ENCODE measurements at regions not wholly inside any gene's neighbourhood (a gene's known extent, or its start where the extent isn't known, plus 50 kb on each side); places are given as distances from the start of the nearest gene placed in this dataset.
A peak's percentile ranks its signal among the peaks of the same experiment; 100 is the strongest.
"Not testable (repeated sequence)": the region's sequence is repeated elsewhere in the genome, so short reads cannot be mapped to it uniquely, and the experiment has no call there.

DNA sequence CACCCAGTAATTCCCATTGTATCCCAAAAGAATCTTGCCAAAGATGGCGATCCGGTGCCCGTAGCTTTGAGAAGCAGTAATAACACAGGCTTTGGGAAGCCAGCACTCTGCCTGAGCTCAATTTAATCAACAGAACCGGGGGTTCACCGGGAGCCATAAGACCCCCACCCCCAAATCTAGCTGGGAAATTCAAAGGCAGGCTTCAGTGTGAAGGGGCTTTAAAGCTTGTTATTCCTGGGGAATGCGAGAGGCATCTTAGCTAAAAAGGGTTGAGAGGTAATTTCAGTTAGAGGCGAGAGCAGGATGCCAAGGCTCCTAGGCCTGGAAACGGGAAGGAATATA, 78.4 kb upstream of the METTL9 start:
- H3K36me3 Mint-ChIP-seq (ENCODE audit: insufficient read depth): peaks cover 23% of the 10 kb centered on the region
- H3K9me3 Mint-ChIP-seq; H3K27ac Mint-ChIP-seq (ENCODE audit: low read depth); ATAC-seq (replicated peaks; ENCODE audit: extremely low read depth, poor library complexity, severe bottlenecking); H3K27me3 Mint-ChIP-seq; DNase-seq (ENCODE audit: low spot score in 2 of 2): not testable (repeated sequence)
- peaks cover 22% of the 10 kb centered on the region for H3K4me1 Mint-ChIP-seq
- peak overlapping the region; percentile 32 for H3K4me3 Mint-ChIP-seq

DNA sequence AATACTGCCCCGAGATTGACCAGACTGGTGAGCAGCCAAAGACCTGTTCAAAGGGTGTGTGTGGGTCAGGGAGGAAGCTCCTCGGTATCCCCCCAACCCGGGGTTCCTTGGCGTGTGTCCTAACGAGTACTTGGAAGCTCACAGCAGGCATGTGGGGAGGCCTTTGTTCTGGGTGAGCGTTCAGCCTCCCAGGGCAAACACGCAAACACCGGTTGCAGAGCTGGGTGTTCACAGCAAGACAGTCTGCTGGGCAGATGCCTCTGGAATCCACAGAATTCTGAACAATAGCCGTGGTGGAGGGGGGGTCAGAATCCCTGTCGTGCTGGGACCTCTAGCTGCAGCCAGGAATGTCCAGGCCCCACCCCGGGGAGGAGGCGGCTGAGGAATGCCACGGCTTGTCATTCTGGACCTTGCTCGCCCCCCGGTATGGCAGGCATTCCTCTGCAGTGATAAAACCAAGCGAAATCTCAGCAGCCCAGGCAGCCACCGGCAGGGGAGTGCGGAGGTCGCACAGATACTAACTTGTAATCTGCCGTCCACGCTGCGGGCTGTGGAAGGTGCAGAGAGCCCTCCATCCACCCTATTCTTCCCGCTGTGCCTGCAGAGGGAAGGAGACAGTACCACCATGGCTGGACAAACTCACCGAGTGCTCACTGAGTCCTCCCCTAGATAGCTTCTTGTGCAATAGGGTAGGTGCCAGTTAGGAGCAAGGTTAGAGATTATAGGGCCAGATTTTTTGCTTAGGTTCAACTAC, 77.8 kb upstream of the METTL9 start:
- Mint-ChIP-seq H3K36me3 (ENCODE audit: insufficient read depth) (peaks cover 22% of the 10 kb centered on the region), H3K4me3 (peak overlapping the region; percentile 32), H3K4me1 (peaks cover 21% of the 10 kb centered on the region)
- not testable (repeated sequence) for ATAC-seq (replicated peaks; ENCODE audit: extremely low read depth, poor library complexity, severe bottlenecking); H3K9me3 Mint-ChIP-seq; H3K27me3 Mint-ChIP-seq; H3K27ac Mint-ChIP-seq (ENCODE audit: low read depth); DNase-seq (ENCODE audit: low spot score in 2 of 2)

DNA sequence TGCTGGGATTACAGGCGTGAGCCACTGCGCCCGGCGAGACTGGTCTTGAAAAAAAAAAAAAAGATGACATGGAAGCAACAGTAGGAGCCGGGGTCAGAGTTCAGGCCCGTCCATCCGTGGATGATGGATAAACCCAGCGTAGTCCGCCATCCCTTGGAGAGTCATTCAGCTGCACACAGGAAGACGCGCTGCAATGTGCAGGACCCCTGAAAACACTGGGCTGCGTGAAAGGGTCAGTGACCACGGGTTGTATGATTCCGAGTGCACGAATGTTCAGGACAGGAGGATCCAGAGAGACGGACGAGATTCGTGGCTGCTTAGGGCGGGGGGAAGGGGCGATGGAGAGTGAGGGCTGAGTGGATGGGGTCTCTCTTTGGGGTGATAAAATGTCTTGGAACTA, 76.5 kb upstream of the METTL9 start:
- peaks cover 19% of the 10 kb centered on the region for H3K4me1 Mint-ChIP-seq
- not testable (repeated sequence) for H3K4me3 Mint-ChIP-seq; DNase-seq (ENCODE audit: low spot score in 2 of 2); H3K9me3 Mint-ChIP-seq; H3K27me3 Mint-ChIP-seq; ATAC-seq (replicated peaks; ENCODE audit: extremely low read depth, poor library complexity, severe bottlenecking); H3K27ac Mint-ChIP-seq (ENCODE audit: low read depth)
- H3K36me3 Mint-ChIP-seq (ENCODE audit: insufficient read depth): peaks cover 20% of the 10 kb centered on the region

DNA sequence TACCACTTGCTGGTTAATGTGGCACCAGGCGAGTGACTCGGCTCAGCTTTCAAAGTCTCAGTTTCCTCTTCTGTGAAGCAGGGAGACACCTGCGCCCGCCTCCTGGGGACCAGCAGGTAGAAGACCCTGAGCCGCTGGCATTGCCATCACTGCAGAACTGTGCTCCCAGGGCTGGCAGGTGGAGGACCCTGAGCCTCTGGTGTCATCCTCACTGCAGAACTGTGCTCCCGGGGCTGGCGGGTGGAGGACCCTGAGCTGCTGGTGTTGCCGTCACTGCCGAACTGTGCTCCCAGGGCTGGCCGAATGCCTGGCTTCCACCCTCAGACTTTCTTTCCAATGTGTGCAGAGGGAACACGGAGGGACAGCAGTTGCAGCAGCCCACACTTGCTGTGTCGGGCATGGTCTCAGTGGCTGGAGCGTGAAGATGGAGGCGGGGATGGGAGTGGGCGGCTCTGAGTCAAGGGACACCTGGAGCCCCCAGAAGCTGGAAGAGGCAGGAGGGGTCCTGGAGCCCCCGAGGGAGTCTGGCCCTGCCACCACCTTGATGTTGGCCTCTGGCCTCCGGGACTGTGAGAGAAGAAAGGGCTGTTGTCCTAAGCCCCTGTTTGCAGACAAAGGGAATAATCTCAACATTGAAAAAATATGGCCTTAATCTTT, 75.8 kb upstream of the METTL9 start:
- Mint-ChIP-seq H3K27me3 (no peaks in the 10 kb centered on the region), H3K27ac (ENCODE audit: low read depth) (no peak overlapping the region), H3K36me3 (ENCODE audit: insufficient read depth) (peaks cover 17% of the 10 kb centered on the region), H3K4me1 (peaks cover 12% of the 10 kb centered on the region), H3K4me3 (no peak overlapping the region), H3K9me3 (no peaks in the 10 kb centered on the region)
- ATAC-seq (replicated peaks; ENCODE audit: extremely low read depth, poor library complexity, severe bottlenecking) (no peak), DNase-seq (ENCODE audit: low spot score in 2 of 2) (no peak)

DNA sequence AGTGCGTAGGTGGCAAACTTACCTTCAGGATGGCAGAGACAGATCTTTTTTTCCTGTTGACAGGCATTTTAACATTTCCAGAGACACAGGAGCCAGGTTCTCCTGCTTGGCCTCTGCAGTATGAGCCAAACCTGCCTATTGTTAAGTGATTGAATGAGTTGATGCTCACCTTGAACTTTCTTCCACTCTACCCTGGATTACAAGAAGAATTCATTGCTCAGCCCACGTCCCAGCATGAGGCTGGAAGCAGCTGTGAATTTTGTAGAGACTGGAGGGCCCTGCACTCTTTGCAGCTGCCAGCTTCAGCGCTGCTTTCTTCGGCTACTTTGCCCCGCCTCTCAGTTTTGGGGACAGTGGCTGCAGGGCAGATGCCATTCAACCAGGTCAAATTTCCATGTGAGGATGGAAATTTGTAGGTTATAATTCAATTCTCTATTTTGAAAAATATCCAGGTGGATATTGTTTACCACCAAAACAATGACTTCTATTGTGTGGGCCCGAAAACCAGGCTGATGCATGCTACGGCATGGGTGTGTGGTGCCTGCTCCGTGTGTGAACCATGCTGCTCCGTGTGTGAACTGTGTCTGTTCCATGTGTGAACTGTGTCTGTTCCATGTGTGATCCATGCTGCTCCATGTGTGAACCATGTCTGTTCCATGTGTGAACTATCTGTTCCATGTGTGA, 75.2 kb upstream of the METTL9 start:
- ATAC-seq (replicated peaks; ENCODE audit: extremely low read depth, poor library complexity, severe bottlenecking) (no peak), DNase-seq (ENCODE audit: low spot score in 2 of 2) (no peak)
- H3K36me3 Mint-ChIP-seq (ENCODE audit: insufficient read depth): peaks cover 10% of the 10 kb centered on the region
- H3K4me1 Mint-ChIP-seq: peaks cover 6% of the 10 kb centered on the region
- H3K27ac Mint-ChIP-seq (ENCODE audit: low read depth): no peak overlapping the region
- H3K4me3 Mint-ChIP-seq: no peak overlapping the region
- no peaks in the 10 kb centered on the region for H3K27me3 Mint-ChIP-seq
- H3K9me3 Mint-ChIP-seq: no peaks in the 10 kb centered on the region

DNA sequence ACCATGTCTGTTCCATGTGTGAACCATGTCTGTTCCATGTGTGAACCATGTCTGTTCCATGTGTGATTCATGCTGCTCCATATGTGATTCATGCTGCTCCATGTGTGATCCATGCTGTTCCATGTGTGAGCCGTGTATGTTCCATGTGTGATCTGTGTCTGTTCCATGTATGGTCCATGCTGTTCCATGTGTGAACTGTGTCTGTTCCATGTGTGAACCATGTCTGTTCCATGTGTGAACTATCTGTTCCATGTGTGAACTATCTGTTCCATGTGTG, 74.7 kb upstream of the METTL9 start:
- not testable (repeated sequence) for DNase-seq (ENCODE audit: low spot score in 2 of 2); H3K4me1 Mint-ChIP-seq; H3K4me3 Mint-ChIP-seq; H3K9me3 Mint-ChIP-seq; H3K27ac Mint-ChIP-seq (ENCODE audit: low read depth); ATAC-seq (replicated peaks; ENCODE audit: extremely low read depth, poor library complexity, severe bottlenecking); H3K36me3 Mint-ChIP-seq (ENCODE audit: insufficient read depth); H3K27me3 Mint-ChIP-seq

DNA sequence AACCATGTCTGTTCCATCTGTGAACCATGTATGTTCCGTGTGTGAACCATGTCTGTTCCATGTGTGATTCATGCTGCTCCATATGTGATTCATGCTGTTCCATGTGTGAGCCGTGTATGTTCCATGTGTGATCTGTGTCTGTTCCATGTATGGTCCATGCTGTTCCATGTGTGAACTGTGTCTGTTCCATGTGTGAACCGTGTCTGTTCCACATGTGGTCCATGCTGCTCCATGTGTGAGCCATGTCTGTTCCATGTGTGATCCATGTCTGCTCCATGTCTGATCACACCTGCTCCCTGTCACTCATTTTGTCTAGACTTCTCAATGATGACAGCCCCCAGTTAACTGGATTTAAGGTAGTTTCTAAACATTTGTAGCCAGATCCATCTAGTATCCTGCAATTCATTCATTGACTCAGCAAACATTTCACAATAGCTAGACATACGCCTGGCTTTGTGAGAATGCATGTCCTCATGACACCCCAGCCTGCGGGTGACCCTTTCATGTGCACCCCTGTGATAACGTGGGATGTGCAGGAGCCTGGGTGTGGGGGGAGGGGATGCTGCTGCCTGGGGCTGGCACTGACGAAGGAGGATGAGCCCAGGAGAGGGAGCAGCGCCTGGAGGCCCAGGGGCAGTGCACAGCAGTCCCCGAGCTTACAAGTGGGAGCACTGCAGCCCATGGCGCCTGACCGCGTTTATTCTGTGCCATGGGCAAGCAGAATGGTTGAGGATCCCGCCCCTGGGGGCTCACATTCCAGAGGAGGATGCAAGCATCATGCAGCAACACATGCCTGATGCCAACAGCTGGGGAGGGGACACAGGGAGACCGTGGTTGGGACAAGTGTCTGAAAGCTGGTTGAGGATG, 74.1 kb upstream of the METTL9 start:
- not testable (repeated sequence) for ATAC-seq (replicated peaks; ENCODE audit: extremely low read depth, poor library complexity, severe bottlenecking); H3K4me3 Mint-ChIP-seq; H3K9me3 Mint-ChIP-seq; DNase-seq (ENCODE audit: low spot score in 2 of 2); H3K27ac Mint-ChIP-seq (ENCODE audit: low read depth); H3K27me3 Mint-ChIP-seq; H3K36me3 Mint-ChIP-seq (ENCODE audit: insufficient read depth); H3K4me1 Mint-ChIP-seq

DNA sequence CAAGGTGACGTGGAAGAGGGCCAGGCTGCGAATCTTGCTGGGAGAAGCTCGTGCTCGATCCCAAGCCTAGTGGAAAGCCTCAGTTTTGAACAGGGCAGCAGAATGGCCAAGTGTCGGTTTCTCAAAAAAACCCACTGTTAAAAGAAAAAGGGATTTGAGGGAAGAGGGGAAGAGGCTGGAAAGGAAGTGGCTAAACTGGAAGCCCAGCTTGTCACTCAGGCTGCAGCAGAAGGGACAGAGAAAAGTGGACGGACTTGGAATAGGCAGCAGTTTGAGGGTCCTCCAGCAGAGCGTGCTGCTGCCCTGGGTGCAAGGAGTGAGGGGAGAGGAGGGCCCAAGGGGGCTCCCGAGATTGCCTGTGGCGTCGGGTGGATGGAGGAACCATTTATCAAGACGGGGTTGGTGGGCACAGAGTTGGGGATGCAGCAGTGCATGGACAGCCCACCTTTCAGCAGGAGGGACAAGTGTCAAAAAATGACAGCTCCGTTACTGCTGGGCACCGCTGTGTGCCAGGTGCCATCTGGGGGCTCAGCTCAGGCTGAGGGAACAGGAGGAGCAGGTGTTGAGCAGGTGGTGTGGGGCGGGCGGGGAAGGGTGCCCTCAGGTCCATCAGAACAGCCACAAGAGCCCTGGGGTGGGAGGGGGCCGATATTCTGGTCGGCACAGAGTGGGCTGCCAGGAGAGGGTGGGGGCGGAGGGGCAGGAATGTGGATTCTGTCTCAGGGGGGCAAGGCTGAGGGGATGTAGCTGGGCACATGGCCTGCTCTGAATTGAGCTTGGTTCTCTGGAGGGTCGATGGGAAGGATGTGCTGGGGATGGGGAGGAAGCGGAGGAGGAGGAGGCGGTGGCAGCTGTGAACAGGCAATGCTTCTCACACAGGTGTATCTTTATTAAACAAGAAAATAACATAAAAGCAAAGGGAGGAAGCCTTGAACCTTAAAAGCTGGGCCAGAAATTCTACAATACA, 73.1 kb upstream of the METTL9 start:
- not testable (repeated sequence) for H3K4me3 Mint-ChIP-seq; H3K36me3 Mint-ChIP-seq (ENCODE audit: insufficient read depth); H3K4me1 Mint-ChIP-seq; H3K27me3 Mint-ChIP-seq; H3K9me3 Mint-ChIP-seq; DNase-seq (ENCODE audit: low spot score in 2 of 2); ATAC-seq (replicated peaks; ENCODE audit: extremely low read depth, poor library complexity, severe bottlenecking); H3K27ac Mint-ChIP-seq (ENCODE audit: low read depth)

DNA sequence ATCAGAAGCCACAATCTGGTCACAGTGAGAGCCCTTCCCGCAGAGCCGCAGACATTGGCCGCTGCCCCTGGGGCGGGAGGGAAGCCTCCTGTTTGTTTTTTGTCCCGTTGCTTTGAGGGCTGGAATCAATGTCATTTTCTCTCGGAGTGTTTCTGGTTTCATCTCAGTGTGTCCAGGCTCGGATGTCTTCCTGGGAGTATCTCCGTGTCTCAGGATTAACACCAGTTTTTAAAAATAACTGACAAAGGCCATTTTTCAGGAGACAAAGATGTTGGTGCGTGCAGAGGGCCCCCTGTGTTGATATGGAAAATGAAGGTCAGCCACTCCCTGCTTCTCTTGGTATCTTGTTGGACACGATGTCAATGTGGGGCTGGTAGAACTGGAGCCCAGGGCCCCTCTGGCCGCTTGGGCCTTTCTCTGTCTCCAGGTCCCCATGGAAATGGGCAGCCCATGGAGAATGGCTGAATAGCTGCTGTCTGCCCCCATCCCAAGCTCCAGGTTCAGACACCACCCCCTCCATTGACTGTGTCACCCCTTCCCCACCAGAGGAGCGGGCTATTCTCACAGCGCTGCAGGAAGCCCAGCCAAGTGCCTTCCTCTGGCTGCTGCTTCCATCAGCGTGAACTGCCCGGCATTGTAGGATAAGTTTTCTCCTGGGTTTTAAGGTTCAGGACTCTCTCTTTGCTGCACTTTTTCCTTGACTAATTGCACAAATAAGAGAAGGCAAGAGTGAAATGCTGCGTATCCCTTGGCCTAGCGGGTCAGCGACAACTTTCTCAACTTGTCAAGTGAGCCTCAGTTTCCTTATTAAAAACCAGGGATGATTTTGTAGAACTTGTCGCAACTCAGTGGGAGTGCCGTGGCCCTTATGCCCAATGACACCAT, 72.2 kb upstream of the METTL9 start:
- Mint-ChIP-seq H3K27ac (ENCODE audit: low read depth) (no peak overlapping the region), H3K36me3 (ENCODE audit: insufficient read depth) (peaks cover 1% of the 10 kb centered on the region), H3K4me3 (no peak overlapping the region)

DNA sequence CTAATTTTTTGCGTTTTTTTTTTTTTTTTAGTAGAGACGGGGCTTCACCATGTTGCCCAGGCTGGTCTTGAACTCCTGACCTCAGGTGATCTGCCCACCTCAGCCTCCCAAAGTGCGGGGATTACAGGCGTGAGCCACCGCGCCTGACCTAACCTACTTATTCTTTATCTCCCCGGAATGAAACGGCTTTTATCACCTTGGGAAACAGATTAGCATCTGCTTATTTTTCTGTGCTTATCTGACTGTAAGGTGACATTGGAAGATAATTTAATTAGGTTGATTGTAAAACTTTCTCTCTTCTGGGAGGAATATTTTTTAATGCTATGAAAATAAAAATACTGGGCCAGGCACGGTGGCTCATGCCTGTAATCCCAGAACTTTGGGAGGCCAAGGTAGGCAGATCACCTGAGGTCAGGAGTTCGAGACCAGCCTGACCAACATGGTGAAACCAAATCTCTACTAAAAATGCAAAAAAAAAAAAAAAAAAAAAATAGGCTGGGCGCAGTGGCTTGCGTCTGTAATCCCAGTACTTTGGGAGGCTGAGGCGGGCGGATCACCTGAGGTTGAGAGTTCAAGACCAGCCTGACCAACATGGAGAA, 70.2 kb upstream of the METTL9 start:
- not testable (repeated sequence) for ATAC-seq (replicated peaks; ENCODE audit: extremely low read depth, poor library complexity, severe bottlenecking); H3K9me3 Mint-ChIP-seq; DNase-seq (ENCODE audit: low spot score in 2 of 2); H3K27me3 Mint-ChIP-seq; H3K36me3 Mint-ChIP-seq (ENCODE audit: insufficient read depth); H3K4me1 Mint-ChIP-seq; H3K4me3 Mint-ChIP-seq
- H3K27ac Mint-ChIP-seq (ENCODE audit: low read depth): peak overlapping the region; percentile 10

More for the DNA sequence above, 72.2 kb upstream of the METTL9 start:
- ATAC-seq (replicated peaks; ENCODE audit: extremely low read depth, poor library complexity, severe bottlenecking) (no peak), DNase-seq (ENCODE audit: low spot score in 2 of 2) (no peak)
- Mint-ChIP-seq H3K4me1 (no peaks in the 10 kb centered on the region), H3K27me3 (no peaks in the 10 kb centered on the region), H3K9me3 (no peaks in the 10 kb centered on the region)

Data from central memory CD8-positive, alpha-beta T cell (primary cell).